GM18868 (cell line): ENCODE measurements at regions not wholly inside any gene's neighbourhood (a gene's known extent, or its start where the extent isn't known, plus 50 kb on each side); places are given as distances from the start of the nearest gene placed in this dataset.
A peak's percentile ranks its signal among the peaks of the same experiment; 100 is the strongest.
"Not testable (repeated sequence)": the region's sequence is repeated elsewhere in the genome, so short reads cannot be mapped to it uniquely, and the experiment has no call there.

Experiments
- ATAC-seq: cut with Tn5 transposase; IDR thresholded peaks from one replicate; pipeline ENCODE4 v1.9.1; 2021; ENCODE audit warnings: mild to moderate bottlenecking, moderate library complexity; ENCODE audit not compliant: unreplicated experiment

DNA sequence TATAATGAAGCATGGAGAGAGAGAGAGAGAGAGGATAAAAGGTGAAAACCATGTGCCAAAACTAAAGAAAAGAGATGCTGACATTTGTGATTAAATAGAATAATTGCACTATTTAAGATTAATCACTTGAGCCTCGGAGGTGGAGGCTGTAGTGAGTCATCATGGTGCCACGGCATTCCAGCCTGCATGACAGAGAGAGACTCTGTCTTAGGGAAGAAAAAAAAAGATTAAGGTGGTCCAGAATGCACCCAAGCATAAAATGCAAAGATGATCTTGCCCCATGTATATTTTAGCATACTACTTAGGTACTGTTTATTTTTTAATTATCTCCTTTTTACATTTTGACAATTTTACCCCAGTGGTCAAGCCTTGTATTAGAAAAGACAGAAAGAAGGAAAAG, 742.5 kb downstream of the SPATA31A1 start:
- not testable (repeated sequence) for ATAC-seq

- ATAC-seq, result not testable (repeated sequence)
Measured at GRCh38 chr9:40106003-40106782, 750.7 kb downstream of the SPATA31A1 start.

DNA sequence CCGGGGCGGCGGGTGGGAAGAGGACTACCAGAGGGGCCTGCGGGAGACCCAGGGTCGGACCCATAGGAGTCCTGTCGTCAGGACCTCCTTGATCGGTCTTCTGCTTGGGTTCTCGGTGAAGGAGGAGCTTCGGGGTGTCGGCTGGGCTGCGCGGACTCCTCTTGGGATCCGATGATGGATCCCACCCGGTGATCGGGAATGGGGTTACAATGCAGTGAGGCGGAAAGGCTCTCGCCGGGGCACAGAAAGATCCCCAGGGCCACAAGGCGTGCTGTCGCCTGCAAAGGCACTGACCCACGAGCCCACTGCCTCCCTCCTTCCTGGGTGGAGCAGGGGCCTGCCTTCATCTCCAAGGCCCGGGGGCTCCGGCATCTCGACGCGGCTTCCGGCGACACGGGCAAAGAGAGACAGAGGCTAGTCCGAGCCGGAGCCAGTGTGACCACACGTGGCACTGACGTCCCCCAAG, 751.3 kb downstream of the SPATA31A1 start:
- not testable (repeated sequence) for ATAC-seq

DNA sequence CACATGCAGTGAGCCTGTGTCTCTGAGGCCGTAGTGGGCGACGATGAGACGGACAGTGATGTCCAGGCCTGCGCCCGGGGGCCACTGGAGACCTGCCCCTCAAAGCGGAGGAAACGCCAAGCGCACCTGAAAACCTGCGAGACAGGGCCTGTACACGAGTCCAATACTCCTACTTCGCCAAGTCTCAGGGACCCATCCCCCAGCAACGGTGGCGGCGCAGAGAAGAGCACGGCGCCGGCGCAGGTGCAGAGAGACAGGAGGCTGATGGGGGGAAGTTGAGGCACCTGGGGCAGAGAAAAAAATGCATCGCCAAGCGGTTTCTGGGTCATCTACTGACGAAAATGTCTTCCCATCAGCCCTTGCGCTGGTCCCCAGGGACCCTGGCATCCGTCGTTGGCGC, 751.8 kb downstream of the SPATA31A1 start:
- ATAC-seq, result not testable (repeated sequence)

- not testable (repeated sequence) for ATAC-seq
Measured at GRCh38 chr9:40108465-40108864, 753.0 kb downstream of the SPATA31A1 start.

DNA sequence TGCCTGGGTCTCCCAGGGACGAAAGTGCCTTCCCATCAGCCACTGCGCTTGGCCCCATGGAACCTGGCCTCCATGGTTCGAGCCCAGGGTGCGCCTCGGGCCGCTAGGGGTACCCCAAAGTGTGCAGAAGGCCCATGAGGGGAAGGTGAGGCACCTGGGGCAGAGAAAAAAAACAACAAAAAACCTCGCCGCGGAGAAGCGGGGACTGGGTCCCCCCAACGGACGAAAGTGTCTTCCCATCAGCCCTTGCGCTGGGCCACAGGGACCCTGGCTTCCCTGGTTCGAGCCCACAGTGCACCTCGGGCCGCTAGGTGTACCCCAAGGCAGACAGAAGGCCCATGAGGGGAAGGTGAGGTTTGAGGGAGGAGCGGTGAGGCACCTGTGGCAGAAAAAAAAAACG, 755.3 kb downstream of the SPATA31A1 start:
- not testable (repeated sequence) for ATAC-seq

DNA sequence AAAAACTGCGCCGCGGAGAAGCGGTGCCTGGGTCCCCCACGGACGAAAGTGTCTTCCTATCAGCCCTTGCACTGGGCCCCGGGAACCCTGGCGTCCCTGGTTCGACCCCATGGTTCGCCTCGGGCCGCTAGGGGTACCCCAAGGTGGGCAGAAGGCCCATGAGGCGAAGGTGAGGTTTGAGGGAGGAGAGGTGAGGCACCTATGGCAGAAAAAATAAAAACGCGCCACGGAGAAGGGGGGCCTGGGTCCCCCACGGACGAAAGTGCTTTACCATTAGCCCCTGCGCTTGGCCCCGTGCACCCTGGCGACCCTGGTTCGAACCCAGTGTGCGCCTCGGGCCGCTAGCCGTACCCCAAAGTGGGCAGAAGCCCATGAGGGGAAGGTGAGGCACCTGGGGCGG, 756.1 kb downstream of the SPATA31A1 start:
- ATAC-seq, result not testable (repeated sequence)

- ATAC-seq, result not testable (repeated sequence)
Measured at GRCh38 chr9:40130598-40130997, 775.1 kb downstream of the SPATA31A1 start.

DNA sequence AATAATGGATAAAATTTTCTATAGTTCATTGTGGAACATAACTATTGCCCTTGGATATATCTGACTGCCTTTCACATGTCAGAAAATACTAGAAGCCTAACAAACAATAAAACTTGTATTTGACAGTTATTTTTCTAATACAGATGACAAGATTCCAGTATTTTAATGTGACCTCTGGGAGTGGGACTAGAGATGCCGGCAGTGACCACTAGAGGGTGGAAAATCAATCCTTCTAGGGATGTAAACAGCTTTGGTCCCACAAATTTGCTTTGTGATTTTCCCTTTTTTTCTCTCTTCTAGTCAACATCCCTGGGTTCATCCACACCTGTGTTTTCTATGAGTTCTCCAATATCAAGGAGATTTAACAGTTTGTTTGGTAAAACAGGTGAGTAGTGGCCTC, 813.7 kb downstream of the SPATA31A1 start:
- ATAC-seq, result peak; percentile 78

GRCh38 chr9:40173316-40173715, 817.8 kb downstream of the SPATA31A1 start:
- not testable (repeated sequence) for ATAC-seq

GRCh38 chr9:40174035-40174434, 818.6 kb downstream of the SPATA31A1 start:
- not testable (repeated sequence) for ATAC-seq

DNA sequence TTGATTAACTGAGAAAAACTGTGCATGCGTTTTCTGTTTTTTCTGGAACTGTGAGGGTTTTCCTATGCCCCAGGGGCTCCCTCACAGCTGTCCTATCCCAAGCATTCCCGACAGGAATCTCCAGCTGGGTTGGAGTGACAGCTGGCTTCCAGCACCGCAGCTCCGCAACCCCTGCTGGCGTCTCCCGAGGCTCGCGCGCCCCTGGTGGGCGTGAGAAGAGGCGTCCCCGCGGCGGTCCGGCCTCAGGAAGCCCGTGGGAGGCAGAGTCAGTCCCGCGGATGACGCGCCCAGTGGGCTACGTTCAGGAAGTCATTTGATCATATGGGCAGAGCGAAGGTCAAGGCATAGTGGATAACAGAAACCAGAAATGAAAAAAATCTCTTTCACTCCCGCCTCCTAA, 821.9 kb downstream of the SPATA31A1 start:
- not testable (repeated sequence) for ATAC-seq

DNA sequence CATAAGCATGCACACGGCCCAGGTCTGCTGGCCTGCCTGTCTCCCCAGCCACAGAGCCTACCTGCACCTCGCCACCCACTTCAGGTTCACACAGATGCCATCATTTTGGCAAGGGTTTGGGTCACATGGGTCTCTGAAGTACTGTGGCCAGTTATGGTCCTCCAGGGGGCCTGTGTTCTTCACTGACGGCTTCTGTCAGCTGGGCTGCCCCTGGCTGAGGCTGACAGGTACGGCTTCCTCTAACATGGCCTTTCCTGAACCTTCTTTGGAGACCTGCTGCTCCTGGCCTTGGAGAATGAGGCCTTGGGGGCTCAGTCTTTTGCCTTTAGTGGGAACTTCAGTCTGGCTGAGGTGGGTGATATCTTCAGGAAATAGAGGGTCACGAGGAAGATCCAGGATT, 835.9 kb downstream of the SPATA31A1 start:
- not testable (repeated sequence) for ATAC-seq

DNA sequence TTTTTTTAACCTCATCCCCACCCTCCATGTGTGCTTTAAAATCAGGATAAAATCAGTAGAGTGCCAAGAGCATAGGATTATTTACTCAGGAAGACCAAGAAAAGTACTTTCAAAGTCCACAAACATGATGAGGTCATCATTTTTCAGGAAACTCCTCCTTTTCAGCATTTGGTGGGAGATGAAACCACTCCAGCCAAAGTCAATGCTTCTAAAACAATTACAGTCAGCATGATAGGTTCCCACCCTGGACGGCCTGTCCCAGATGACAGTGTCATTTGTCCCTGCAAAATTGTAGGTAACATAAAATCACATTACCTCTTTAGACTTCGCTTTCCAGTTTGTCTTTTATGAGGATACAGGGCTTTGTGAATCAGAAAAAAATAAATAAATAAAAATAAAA, 836.7 kb downstream of the SPATA31A1 start:
- ATAC-seq, result not testable (repeated sequence)

GRCh38 chr9:40196165-40196714, 840.8 kb downstream of the SPATA31A1 start:
- ATAC-seq, result not testable (repeated sequence)

DNA sequence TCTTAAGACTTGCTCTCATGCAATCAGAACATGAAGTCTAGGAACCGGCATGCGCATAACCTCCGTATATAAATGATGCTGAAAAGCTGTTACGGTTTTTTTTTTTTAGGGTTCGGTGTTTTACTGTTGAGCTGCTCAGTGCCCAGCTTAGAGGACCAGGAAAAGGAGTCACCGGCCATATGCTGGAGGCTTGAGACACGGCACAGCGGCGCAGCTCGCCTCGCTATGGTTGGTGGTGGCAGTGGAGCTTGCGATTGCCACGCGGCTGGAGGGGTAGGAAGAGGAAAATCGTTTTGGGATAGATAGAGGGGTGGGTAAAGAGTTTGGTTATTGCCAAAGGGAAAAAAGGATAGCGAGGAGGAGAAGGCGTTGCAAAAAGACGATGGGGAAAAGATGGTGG, 841.3 kb downstream of the SPATA31A1 start:
- not testable (repeated sequence) for ATAC-seq

DNA sequence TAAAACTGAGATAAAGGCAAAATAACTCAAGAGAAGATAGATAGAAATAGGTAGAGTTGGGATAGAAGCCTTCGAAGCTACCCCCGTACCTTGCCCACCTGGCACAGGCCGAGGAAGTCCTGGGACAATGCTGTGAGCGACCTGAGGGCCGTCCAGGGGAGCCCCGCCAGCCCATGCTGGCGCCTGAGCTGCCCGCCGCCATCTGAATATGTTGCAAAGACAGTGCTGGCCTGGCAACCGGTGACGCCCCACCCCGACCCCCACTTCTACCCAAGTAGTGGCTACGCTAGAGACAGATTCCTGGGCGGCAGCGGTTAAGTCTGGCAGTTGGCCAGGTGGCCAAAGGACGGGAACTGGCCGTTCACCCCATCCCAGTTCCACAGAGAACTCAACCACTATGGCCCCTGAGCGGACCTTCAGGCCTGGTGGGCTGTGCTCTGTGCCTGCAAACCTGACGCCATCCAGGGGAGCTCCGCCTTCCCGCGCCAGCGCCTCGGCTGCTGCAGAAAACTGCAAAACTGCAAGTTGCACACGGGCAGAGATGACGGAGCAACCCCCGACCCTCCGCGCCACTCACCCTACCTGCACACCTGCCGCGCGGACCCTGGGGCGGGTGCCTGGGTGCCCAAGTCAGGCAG, 866.2 kb downstream of the SPATA31A1 start:
- not testable (repeated sequence) for ATAC-seq

- not testable (repeated sequence) for ATAC-seq
Measured at GRCh38 chr9:40222617-40223200, 867.2 kb downstream of the SPATA31A1 start.

DNA sequence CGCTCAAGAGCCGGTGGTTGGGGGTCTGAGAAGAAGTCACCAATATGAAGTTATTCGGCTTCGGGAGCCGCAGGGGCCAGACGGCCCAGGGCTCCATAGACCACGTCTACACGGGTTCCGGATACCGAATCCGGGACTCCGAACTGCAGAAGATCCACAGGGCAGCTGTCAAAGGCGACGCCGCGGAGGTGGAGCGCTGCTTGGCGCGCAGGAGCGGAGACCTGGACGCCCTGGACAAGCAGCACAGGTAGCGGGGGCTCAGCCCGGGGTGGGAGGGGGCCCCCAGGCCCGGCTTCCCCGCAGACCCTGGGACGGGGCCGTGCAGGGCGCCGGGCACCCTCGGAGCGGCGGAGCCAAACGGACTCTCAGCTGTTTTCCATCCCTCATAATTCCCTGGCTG, 867.9 kb downstream of the SPATA31A1 start:
- not testable (repeated sequence) for ATAC-seq
